ENCODE measurements at regions not wholly inside any gene's neighbourhood (a gene's known extent, or its start where the extent isn't known, plus 50 kb on each side); places are given as distances from the start of the nearest gene placed in this dataset.

DNA sequence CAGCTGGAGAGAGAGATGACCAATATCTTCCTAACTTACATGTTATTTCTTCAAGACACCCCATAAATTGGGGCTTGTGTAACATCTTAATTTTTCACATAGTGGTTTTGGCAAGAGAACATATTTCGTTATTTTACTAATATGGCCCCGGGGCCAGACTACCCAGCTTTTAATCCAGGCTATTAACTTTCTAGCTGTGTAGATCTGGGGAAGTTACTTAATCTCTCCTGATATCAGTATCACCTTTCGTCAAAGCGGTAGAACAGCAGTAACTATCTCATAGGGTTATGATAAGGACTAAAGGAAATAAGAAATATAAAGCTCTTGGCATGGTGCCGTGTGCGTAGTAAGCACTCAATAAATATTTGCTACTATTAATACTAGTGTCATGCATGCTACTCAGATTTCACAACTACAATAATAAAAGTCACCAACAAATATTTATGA lies 71.6 kb upstream of the LYZL1 start (continued):
- no peak for TF ChIP-seq TAF1 (conservative IDR thresholded peaks at IDR 0.05)
- TF ChIP-seq RXRA (IDR thresholded peaks at IDR 0.05): no peak
- no peak for TF ChIP-seq HNF4G (IDR thresholded peaks at IDR 0.05)
- TF ChIP-seq, protein P1, sequence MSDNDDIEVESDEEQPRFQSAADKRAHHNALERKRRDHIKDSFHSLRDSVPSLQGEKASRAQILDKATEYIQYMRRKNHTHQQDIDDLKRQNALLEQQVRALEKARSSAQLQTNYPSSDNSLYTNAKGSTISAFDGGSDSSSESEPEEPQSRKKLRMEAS (IDR thresholded peaks at IDR 0.05): no peak
- no peak for TF ChIP-seq SP1 (IDR thresholded peaks at IDR 0.05)
- TF ChIP-seq RAD21 (IDR thresholded peaks at IDR 0.05): no peak
- TF ChIP-seq NR2F2 (IDR thresholded peaks at IDR 0.05): no peak
- TF ChIP-seq HNF4A (conservative IDR thresholded peaks at IDR 0.05): no peak
- no peak for TF ChIP-seq JUND (IDR thresholded peaks at IDR 0.05)
- no peak for TF ChIP-seq GABPA (IDR thresholded peaks at IDR 0.05 in 1 of 2, conservative IDR thresholded peaks at IDR 0.05 in 1 of 2)
- TF ChIP-seq FOXA2 (IDR thresholded peaks at IDR 0.05): no peak

DNA sequence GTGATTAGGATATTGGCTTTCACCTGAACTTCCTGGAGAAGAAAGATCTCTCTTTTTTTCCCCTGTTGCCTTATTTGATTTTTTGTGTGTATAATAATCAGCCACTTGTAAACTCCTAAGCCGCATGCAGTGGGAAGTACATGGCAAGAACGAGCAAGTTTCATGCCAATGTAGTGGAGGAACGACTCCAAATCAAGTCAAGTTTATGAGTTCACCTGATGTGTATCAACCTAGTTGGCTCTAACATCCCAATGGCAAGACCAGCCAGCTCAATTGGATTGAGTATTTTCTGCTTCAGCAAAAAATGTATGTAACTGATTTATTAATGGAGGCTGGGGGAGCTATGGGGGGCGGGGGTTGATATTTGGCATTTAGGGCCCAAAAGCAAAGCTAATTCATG lies 65.5 kb upstream of the LYZL1 start:
- WGBS: 80% methylated on average over 4 of the region's 4 CpGs
- H3K4me3 ChIP-seq (ENCODE audit: low read depth in 1 of 3, low read length in 3 of 3): no peak overlapping the region
- H3K4me1 ChIP-seq (ENCODE audit: control insufficient read depth in 4 of 4, insufficient read depth in 4 of 4, low read length in 3 of 4): no peaks in the 10 kb centered on the region
- DNase-seq (ENCODE audit: low spot score): no peak
- H3K36me3 ChIP-seq (ENCODE audit: control insufficient read depth in 4 of 4, insufficient read depth in 3 of 4, low read depth in 1 of 4, low read length in 3 of 4): no peaks in the 10 kb centered on the region
- TF ChIP-seq FOXA2 (IDR thresholded peaks at IDR 0.05): no peak
- TF ChIP-seq, protein P2, sequence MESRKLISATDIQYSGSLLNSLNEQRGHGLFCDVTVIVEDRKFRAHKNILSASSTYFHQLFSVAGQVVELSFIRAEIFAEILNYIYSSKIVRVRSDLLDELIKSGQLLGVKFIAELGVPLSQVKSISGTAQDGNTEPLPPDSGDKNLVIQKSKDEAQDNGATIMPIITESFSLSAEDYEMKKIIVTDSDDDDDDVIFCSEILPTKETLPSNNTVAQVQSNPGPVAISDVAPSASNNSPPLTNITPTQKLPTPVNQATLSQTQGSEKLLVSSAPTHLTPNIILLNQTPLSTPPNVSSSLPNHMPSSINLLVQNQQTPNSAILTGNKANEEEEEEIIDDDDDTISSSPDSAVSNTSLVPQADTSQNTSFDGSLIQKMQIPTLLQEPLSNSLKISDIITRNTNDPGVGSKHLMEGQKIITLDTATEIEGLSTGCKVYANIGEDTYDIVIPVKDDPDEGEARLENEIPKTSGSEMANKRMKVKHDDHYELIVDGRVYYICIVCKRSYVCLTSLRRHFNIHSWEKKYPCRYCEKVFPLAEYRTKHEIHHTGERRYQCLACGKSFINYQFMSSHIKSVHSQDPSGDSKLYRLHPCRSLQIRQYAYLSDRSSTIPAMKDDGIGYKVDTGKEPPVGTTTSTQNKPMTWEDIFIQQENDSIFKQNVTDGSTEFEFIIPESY (IDR thresholded peaks at IDR 0.05): no peak
- no peak for TF ChIP-seq FOXA1 (IDR thresholded peaks at IDR 0.05)
- TF ChIP-seq HNF4G (IDR thresholded peaks at IDR 0.05): no peak
- TF ChIP-seq RAD21 (IDR thresholded peaks at IDR 0.05): no peak
- no peak for TF ChIP-seq EGR1 (IDR thresholded peaks at IDR 0.05; ENCODE audit: low read depth in 2 of 2)
- TF ChIP-seq, protein P3, sequence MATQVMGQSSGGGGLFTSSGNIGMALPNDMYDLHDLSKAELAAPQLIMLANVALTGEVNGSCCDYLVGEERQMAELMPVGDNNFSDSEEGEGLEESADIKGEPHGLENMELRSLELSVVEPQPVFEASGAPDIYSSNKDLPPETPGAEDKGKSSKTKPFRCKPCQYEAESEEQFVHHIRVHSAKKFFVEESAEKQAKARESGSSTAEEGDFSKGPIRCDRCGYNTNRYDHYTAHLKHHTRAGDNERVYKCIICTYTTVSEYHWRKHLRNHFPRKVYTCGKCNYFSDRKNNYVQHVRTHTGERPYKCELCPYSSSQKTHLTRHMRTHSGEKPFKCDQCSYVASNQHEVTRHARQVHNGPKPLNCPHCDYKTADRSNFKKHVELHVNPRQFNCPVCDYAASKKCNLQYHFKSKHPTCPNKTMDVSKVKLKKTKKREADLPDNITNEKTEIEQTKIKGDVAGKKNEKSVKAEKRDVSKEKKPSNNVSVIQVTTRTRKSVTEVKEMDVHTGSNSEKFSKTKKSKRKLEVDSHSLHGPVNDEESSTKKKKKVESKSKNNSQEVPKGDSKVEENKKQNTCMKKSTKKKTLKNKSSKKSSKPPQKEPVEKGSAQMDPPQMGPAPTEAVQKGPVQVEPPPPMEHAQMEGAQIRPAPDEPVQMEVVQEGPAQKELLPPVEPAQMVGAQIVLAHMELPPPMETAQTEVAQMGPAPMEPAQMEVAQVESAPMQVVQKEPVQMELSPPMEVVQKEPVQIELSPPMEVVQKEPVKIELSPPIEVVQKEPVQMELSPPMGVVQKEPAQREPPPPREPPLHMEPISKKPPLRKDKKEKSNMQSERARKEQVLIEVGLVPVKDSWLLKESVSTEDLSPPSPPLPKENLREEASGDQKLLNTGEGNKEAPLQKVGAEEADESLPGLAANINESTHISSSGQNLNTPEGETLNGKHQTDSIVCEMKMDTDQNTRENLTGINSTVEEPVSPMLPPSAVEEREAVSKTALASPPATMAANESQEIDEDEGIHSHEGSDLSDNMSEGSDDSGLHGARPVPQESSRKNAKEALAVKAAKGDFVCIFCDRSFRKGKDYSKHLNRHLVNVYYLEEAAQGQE (IDR thresholded peaks at IDR 0.05): no peak
- no peak for TF ChIP-seq HNF4A (conservative IDR thresholded peaks at IDR 0.05)
- TF ChIP-seq, protein P1 (IDR thresholded peaks at IDR 0.05): no peak
- no peak for TF ChIP-seq NR2F2 (IDR thresholded peaks at IDR 0.05)
- no peak overlapping the region for H3K9ac ChIP-seq (ENCODE audit: low read depth in 1 of 2, low read length in 2 of 2)
- H3K27ac ChIP-seq (ENCODE audit: low read depth in 1 of 2, low read length in 2 of 2): no peak overlapping the region
- H3K9me3 ChIP-seq (ENCODE audit: control insufficient read depth in 4 of 4, low read length in 3 of 4): peaks cover 0 to 1% (median 0%) of the 10 kb centered on the region in 4 donors
- H3K27me3 ChIP-seq (ENCODE audit: control insufficient read depth in 4 of 4, insufficient read depth in 4 of 4, low read length in 3 of 4): peaks cover 0 to 4% (median 1%) of the 10 kb centered on the region in 4 donors

DNA sequence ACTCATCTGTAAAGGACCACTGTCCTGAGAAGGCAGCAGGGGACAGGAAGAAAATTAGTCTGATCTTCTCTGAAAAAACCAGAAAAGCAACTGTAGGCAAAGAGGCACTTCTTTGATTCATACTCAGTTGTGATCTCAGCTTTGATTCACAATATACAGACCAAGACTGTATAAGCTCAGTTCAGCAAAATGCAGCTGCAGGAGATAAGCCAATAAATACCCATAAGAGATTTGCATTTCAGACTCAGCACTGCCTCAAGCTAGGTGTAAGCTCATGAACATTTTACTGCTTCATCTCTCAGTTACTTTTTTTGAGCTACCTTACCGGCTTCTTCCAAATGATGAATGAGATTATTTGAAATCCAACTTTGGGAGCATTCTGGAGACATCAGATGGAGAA lies 64.2 kb upstream of the LYZL1 start:
- Histone ChIP-seq H3K9me3 (ENCODE audit: control insufficient read depth in 4 of 4, low read length in 3 of 4) (peaks cover 0 to 1% (median 0%) of the 10 kb centered on the region in 4 donors), H3K4me1 (ENCODE audit: control insufficient read depth in 4 of 4, insufficient read depth in 4 of 4, low read length in 3 of 4) (no peaks in the 10 kb centered on the region), H3K36me3 (ENCODE audit: control insufficient read depth in 4 of 4, insufficient read depth in 3 of 4, low read depth in 1 of 4, low read length in 3 of 4) (no peaks in the 10 kb centered on the region), H3K4me3 (ENCODE audit: low read depth in 1 of 3, low read length in 3 of 3) (no peak overlapping the region), H3K27me3 (ENCODE audit: control insufficient read depth in 4 of 4, insufficient read depth in 4 of 4, low read length in 3 of 4) (peaks cover 0 to 4% (median under 1%) of the 10 kb centered on the region in 4 donors), H3K27ac (ENCODE audit: low read depth in 1 of 2, low read length in 2 of 2) (no peak overlapping the region), H3K9ac (ENCODE audit: low read depth in 1 of 2, low read length in 2 of 2) (no peak overlapping the region)
- WGBS: 91% methylated on average over 1 of the region's 1 CpG
- no peak for DNase-seq (ENCODE audit: low spot score)
- no peak for TF ChIP-seq RAD21 (IDR thresholded peaks at IDR 0.05)
